Activated naive CD4-positive, alpha-beta T cell treated with Interleukin-2 at 50 U/mL for 16 hours (primary cell): ENCODE measurements at regions not wholly inside any gene's neighbourhood (a gene's known extent, or its start where the extent isn't known, plus 50 kb on each side); places are given as distances from the start of the nearest gene placed in this dataset.

Source experiments
- DNase-seq: peaks from one replicate; pipeline ENCODE4 v3.0.0-alpha.2; 2020

DNA sequence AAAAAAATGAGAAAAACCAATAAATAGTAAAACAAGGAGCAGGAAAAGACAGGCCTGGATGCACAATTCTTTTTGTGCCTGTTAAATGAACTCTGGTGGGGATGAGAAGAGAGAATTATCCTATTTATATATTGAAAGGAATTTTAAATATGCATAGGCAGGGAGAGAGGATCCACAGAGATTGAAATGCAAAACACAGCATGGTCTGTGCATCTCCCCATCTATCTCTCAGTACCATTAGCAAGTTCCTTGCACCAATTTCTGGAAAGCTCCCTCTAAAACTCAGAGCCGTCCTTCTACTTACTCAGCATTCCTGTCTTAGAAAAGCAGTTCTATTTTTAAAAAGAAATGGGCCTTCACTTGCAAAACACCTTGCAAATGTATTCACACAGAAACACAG, 502.3 kb upstream of the KLHL29 start:
- DNase-seq, result no peak

DNA sequence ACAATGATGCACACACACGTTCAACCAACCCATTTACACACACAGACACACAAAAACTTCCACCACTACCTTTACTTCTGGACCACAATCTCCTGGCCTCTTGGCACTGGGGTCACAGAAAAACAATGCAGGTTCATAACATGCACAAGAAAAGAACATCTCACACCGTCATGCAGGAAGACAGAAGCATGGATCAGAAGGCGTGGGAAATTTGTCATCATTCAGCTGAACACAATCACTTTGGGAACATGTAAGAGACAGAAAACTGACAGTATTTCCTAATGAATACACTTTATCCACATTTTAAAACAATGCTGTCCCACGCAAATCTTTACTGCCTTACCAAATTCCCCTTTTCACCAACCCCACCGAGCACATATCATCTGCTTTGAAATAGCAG, 501.9 kb upstream of the KLHL29 start:
- no peak for DNase-seq

DNA sequence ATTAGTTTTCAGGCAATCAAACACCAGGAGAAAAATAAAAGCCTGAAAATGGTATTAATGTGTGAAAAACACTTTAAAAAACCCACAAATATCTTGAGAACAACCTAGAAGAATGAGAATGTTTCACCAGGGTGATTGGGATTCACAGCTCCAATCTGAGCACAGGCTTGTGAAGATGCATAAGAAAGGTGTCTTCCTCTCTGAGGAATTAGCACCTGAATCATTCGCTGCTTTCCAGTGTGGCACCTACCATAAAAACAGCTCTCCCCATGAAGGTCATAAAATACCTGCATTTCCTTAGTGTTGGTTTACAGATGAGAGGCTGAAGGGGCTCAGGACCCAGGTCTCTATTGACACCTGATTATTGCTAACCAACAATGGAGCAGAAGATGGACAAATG, 499.7 kb upstream of the KLHL29 start:
- DNase-seq, result no peak

DNA sequence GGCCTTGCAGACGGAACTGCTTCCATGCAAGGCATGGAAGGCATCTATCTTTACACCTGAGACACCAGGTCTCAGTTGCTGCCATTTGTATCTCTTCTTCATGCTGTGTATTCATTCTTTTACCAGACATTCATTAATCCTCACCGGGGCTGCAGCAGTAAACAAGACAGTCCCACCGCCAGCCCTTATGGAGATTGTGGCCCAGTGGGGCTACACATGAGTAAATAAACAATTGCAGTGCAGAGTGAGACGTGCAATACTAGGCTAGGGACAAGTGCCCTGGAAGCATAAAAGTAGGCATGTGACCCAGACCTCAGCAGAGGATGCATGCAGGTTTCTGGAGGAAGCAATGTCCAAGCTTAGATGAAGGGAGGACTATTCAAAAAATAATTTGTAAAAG, 497.6 kb upstream of the KLHL29 start:
- DNase-seq, result no peak

DNA sequence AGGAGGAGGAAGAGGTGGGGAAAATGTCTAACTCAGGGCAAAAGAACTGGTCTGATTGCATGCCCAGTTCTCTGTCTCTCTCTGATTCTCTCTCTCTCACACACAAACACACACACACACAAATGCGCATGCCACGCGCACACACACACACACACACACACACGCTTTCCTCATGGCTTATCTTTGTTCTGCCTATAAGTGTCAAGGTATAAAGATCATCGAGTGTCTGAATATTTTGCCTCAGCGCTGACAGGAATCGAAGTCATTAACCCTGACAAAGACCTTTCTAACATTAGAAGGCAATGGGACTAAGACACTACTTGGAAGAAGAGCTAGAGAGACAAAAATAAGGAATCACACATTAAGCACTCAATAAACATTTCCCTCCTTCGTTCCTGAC, 497.1 kb upstream of the KLHL29 start:
- DNase-seq, result no peak

DNA sequence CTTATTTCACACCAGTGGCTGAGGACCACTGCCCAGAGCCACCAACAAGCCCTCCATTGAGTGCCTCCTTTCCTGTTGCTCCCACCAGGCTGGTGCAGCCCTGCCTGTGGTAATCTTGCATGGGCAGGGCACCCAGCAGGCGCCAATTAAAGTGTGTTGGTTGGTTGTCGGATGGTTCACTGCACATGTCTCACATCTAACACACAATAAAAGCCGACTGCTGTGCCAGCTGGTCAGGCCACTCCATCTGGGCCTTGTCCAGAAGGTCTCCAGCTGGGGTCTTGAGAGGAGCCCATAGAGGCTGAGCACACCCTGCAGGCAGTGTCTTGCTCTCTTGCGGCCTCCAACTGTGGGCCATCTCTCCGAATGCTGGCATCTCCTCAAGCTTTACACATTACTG, 494.8 kb upstream of the KLHL29 start:
- no peak for DNase-seq

DNA sequence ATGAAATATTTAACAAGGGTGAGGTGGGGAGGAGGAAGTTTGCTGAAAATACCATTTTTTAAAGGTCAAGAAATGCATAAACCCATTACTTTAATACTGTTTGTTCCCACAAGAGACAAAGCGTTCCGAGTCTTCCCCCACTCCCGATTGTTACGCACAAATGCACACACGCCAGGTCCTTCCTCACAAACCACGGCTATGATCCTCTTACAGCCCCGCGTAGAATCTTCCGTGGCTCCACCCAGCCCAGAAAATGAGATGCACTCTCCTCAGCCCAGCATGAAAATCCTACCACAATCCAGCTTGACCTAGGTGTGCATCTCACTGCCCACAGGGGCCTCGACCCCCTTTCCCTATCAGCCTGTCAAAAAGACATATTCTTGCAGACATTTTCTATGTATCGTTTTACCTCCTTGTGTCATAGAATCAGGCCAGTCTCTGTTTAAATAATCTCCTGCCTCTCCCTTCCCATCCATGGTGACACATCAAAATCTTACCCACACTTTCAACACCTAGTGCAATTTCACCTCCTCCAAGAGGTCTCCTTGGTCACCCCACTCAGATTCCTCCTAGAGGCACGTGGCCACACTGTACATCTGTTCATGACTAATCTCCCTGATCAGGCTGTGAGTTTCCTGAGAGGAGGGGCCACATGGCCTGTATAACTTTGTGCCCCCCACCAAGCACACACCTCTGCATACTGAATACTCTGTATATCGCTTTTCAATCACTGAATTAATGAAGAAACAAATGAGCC, 491.0 kb upstream of the KLHL29 start:
- no peak for DNase-seq

DNA sequence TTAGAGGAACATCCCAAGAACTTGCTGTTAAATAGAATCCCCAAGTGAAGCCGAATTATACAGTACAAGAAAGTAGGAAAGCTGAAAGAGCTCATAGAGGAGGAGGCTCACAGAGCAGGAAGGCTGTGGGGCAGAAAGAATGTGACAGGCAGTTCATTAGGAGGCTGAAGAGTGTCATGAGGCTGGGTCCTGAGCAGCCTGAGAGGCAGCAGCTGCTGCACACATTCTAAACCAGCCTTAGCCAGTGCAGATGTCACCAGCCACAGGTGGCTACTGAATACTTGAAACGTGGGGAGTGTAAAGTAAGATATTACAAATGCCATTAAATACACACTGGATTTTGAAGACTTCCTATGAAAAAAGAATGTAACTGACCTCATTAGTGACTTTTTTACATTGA, 490.2 kb upstream of the KLHL29 start:
- DNase-seq, result no peak

DNA sequence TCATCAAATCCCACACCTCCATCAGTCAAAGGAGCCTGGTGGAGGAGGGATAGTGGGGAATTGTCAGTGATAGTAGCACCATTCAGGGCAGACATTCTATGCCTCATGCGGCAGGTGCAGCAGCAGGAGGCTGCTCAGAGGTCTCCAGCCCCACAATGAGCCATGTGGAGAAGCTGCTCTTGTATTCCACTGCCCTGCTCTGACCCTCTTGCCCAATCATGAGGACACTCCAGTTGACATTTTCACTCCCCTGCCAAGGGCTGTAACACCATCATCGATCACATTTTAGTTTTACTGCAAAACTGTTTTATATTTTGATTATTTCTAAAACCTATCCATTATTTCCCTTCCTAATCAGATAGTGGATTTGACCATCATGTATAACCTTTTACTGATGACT, 487.6 kb upstream of the KLHL29 start:
- DNase-seq, result no peak

DNA sequence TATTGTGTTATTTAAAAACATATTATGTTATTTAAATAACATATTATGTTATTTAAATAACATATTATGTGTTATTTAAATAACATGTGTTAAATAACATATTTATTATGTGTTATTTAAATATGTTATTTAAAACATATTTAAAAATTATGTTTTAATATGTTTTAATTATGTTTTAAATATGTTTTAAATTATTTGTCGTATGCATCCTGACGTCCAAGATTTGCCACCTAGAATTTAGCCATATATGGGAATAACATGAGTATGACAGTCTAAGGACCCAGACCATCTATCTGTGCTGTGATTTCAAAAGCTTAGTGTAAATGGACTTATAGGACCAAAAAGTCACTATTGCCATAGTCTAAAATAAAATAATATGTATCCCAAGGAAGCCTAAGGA, 484.3 kb upstream of the KLHL29 start:
- DNase-seq, result no peak

DNA sequence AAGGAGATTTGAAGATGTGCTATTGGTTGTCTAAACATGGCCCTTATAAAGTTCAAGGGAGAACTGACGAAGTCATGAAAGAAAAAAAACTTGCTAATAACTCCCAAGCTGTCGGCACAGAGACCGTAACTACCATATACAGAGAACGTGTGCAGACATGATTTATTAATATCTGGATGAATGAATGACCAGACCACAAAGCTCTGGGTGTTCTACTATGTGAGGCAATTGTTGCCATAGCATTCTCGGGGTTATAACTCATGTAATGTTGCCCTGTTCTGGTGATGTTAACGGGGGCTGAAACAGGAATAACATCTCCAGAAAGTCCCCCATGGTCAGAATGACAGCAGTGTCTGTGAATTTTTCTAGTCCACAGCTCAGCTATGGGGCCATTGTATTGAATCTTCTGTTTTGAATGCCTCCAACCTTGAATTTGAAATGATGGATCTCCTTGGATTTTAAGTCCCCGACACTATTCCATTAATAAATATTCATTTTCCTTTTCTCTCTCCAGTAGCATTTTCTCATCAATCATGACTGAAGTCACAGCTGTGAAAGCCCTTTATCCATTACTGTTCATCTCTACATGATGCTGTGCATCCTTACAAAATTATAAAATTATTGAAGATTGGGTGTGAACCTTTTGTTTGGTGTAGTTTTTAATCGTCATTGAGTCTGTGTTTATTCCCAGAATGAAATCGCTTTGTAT, 483.4 kb upstream of the KLHL29 start:
- no peak for DNase-seq

DNA sequence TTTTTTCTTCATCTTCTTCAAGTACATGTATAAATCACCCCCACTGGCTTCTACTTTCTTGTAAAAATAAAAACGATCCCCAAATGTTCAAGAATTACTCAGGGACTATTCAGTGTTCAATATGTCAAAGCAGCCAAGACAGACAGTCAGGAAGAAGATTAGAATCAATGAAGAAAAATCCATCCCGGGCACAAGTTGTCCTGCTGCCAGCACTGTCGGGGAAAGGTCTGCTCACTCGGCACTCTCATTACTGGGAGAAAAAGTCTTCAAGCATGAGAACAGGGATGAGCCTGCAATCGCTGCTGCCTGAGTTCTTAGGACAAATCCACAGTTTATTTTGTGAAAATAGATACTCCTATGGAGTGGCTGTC, 482.8 kb upstream of the KLHL29 start:
- DNase-seq, result no peak

DNA sequence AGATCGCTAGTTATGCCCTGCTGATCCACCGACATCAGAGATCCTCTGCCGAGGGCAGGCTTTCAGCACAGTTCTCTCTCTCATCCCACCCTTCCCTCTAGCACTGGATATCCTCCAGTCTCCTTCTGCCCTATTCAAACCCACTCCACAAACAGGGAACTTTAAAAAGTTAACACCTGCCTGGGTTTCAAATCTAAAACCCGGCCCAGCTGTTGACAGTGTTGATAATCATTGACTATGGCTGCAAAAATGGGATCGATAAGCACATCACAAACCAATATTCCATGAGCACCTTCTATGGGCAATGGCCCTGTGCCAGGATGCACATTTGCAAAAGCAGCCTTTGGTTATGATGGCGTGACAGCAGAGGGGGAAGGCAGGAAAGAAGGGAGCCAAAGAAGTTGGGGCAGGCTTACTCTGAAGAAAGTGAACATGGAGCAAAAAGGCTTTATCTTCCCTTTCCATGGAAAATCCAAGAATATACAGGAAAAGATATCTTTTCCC, 482.3 kb upstream of the KLHL29 start:
- no peak for DNase-seq

DNA sequence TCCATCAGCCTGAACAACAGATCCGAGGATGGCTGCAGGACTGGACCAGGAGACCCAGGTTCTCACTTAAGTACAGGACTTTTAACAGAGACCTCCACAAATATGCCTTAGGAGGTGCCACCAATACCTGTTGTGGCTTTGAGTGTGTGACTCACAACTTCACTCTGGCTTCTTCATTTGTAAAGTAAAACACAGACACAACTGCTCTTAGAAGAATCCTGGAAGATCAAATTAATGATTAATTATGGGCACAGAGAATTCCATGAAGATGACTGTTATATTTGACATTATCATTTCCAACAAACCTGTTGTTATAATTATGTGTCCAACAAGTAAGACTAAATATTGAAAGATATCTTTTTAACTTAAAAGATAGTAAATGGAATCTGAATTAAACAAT, 481.4 kb upstream of the KLHL29 start:
- no peak for DNase-seq

DNA sequence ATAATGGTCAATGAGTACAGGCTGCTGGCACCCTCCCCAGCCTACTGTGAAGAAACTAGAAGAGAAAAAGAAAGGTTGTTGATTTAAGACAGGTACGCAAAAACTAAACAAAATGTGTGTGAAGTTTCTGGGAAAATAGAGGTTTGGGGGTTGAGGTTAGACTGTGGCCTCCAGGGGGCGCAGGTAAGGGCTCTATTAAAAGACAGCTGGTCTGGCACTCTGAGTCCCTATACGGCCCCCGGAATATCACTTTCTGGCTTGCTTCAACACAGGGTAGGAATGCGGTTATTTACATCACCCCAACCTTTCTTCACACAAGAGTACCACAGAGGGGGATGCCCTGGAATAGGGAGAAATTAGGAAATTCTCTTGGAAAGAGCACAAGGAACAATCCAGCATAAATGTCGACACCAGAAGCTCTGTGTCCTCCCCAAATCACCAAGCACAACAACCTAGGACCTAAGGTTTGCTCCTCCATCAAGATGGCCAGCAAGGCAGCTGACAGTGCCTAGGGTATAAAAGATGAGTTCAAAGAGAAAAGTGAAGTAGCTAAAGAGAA, 480.8 kb upstream of the KLHL29 start:
- DNase-seq, result no peak

DNA sequence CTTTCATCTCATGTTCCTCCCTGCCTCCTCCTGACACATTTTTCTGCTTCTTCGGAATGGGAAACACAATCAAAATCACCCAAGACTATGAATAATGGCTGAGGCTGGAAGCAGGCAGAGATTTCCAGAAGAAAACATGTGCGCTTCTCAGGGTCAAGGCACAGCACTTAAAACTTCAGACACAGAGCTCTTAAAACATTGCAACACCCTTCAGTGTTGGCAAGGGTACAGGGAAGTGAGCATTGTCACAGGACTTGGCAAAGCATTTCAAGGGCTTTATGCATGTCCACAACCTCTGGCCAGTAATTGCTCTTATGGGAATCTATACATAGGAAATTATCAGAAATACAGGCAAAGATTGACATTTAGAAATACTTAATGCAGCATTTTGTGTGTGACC, 477.6 kb upstream of the KLHL29 start:
- no peak for DNase-seq

DNA sequence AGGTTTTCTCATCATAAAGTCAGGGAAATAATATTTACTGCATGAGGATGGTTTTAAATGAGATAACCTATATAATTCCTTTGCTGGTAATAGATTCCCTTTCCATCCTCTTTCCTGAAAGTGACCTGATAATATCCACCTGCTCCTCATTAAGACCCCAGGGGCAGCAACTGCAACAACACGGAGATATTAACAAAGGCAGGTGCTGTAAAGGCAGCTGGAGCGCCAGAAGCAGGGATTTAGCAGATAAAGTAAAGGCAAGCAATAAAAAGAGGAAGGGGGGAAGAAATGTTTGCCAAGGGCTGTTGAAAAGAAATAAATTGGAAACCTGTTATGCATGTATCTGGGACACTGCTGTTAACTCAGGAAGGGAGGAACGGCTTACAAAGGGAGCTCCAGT, 472.6 kb upstream of the KLHL29 start:
- DNase-seq, result no peak

DNA sequence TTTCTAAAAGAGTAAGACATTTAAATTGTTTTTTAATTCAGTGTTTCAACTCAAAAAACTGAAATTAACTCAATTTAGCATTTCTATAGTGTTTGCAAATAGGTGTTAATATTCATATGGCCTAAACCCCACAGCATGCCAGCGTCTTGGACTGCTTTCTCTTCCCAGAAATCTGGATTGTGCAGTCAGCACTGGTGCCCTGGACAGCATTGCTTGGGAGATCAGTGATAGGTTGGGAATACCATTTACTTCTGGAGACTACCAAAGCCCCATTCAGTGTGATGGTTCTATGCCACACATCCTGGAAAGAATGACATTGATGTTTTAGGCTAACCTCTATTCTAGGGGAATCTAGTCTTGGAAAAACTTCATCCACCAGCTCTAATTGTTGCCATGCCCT, 455.0 kb upstream of the KLHL29 start:
- no peak for DNase-seq

DNA sequence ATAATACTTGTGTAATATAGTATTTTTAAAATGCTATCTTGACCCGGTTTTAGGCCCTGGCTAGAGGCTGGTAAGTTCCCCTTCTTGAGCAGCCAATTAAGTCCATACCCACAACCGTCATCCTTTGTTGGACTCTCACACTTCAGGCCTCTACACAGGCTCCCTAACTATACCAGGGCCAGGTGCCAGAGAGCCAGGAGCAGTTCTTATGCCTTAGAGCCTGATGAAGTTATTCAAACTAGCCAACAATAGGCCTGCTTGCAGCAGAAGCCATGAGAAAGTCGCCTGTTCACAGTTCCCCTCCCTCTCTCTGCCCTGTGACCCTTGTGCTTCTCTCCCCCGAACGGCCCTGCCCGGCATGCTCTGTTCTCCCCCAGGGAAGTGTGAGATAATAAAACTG, 454.2 kb upstream of the KLHL29 start:
- DNase-seq, result no peak

DNA sequence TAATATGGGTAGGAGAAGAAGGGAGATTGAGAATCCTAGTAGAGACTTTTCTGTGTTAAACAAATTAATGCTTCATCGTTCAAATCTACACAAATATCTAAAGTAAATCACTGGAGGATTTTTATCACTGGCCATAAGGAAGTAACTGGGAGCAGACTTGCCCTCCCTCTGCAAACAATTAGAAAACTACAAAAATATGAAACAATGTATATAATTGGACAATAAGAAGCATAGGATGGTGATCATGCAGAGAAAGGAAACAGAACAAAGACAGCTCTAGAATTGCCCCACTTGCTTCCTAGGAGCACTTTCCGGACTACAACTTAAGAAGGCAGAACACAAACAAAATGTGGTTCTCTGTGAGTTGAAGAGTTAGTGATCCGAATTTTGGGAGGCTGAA, 452.7 kb upstream of the KLHL29 start:
- DNase-seq, result no peak

DNA sequence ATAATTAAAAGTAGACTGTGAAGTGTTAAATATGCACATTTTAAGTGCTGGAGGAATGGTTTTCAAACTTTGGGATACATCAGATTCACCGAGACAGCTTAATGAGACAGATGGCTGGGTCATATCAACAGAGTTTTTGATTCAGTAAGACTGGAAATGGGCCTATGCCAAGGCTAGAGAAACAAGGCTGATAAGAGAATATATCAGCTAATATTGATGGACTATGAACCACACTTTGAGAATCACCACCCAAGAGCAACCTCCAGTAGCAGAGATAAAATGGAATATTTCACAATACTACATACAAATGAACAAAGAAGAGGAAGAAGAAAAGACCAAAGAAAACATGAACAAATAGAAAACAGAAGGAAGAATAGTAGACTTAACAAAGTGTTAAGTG, 450.2 kb upstream of the KLHL29 start:
- no peak for DNase-seq

DNA sequence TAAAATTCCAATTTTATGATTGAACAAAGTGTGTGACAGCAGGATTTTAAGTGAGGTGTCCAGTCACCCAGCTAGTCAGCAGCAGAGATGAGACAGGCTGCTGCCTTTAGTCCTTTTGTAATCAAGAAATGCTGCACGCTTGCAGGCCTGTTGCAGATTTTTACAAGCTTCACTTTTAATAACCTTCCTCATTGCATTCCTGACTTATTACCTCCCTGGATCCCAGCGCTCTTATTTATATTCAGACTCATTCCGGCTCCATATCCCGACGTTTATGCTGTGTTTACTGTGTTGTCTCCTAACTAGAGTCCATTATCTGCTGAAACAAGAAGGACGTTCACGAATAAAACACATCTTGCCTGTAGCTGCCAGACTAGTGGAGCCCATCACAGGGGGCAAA, 442.5 kb upstream of the KLHL29 start:
- DNase-seq, result no peak

DNA sequence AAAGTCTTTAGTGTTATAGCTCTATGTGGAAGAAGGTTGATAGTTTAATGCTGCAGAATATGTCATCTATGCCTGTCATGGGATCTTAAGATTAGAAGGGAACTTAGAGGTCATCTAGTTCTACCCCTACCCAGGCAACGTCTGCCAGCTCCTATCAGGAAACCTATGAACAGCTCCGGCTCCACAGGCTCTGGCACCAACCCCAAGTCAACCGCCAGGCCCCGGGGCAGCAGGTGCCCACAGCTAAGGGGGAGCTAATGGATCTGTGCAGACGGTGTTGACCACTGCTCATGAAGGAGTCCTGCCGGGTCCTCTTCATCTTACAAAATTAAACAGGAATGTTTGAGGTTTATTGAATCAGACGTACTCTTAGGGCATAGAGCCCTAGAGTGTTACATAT, 440.8 kb upstream of the KLHL29 start:
- DNase-seq, result no peak

DNA sequence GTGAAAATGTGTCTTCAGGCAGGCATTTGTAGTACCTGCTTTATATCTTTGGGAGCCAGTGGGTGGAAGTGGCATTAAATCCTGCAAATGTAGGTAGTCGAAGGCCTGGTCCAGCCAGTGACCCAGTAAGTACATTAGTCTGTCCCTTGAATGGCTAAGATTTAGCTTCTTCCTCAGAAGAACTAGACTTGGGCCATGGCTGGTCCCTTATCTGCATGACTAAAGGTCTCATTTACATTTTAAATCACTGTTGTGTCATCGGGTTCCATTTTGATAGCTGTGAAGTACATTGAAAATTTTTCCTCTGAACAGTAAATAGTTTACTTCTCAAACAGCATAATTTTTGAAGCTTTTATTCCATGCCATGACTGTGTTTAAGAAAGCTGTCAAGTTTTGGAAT, 438.4 kb upstream of the KLHL29 start:
- DNase-seq, result no peak

DNA sequence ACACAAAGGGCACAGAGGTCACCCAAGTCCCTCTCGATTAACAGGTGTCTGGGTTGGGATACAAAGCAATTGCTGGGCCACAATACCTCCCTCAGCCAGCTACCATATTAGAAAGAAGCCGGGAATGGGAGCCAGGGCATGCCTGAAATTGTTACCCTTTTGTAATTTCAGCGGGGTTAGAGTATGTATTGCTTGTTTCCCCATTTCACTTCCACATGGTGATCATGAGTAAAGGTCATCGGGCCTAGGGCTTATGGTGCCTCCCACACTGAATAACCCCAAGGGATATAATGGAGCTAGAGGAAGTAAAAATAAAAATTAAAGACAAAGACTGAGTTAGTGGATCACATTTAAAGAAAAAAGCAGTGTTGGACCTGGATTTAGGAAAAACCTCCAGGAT, 437.2 kb upstream of the KLHL29 start:
- no peak for DNase-seq
